ENCODE measurements at regions not wholly inside any gene's neighbourhood (a gene's known extent, or its start where the extent isn't known, plus 50 kb on each side); places are given as distances from the start of the nearest gene placed in this dataset.
"Not testable (repeated sequence)": the region's sequence is repeated elsewhere in the genome, so short reads cannot be mapped to it uniquely, and the experiment has no call there.

DNA sequence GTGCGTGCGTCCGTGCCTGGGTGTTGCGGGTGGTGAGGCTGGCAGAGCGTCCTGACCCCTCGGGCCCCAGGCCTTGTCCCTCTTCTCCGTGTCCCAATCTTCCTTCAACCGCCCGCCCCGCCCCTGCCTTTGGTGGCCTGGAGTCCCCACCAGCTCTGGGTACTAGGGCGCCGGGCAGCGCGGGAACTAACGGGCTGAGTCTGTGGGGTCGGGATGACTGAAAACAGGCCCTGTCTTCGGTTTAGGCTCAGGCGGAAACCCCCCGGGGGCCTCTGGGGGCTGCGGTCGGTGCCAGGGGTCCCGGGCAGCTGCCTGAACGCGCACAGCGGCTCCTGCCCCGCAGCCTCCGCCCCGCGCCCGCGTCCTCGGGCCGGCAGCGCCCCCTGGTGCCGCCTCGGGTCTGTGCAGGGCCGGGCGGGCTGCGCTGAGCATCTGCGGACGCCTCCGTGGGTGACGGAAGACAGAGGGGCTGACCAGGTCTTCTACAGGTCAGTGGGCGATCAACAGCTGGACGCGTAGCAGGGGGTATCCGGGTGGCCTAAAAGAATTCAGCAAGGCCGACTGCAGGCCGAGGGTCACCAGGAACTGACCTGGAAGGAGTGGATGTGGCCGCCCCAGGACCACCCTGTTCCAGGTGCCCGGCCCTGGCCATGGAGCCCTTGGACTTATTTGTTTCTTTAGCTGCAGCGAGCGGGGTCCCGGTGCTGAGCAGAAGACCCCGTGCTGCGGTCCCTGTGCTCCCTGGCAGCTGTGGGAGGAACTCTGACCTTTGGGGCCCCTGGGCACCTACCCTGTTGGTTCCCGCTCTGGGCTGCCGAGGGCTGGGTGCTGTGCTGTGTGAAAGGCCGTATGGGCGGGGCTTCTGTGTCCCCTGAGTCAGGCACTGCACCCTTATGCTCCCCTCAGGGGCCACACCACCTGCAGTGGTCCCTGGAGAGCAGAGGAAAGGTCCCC lies 130.2 kb upstream of the LPCAT1 start:
- H3F3A ChIP-seq (ENCODE audit: insufficient read depth, low read depth); POLR2A ChIA-PET (ENCODE audit: unreplicated experiment); intact Hi-C loops (cut with micrococcal nuclease; ENCODE audit: unreplicated experiment); H3K4me1 ChIP-seq (replicated peaks; ENCODE audit: insufficient read depth); H3K4me2 ChIP-seq; H3K79me2 ChIP-seq (ENCODE audit: low read depth); H2AFZ ChIP-seq; H3K4me3 ChIP-seq; H3K9me2 ChIP-seq (ENCODE audit: insufficient read depth); H3K9me3 ChIP-seq (ENCODE audit: insufficient read depth, low read depth); H3K36me3 ChIP-seq (ENCODE audit: low read depth); BruUV-seq (replicated peaks); H4K20me1 ChIP-seq (ENCODE audit: insufficient read depth); H3K27ac ChIP-seq: not testable (repeated sequence)
- peaks cover 89% of the 10 kb centered on the region for H3K27me3 ChIP-seq (ENCODE audit: insufficient read depth, low read depth)
- DNase-seq = peak; percentile 35 to 57
- CTCF ChIA-PET = interaction anchor here (1.0 kb wide), 1 partner anchor 480 kb away, joined by 3 read pairs; no protein-coding TSS in a partner anchor
- TF ChIP-seq, protein P1, sequence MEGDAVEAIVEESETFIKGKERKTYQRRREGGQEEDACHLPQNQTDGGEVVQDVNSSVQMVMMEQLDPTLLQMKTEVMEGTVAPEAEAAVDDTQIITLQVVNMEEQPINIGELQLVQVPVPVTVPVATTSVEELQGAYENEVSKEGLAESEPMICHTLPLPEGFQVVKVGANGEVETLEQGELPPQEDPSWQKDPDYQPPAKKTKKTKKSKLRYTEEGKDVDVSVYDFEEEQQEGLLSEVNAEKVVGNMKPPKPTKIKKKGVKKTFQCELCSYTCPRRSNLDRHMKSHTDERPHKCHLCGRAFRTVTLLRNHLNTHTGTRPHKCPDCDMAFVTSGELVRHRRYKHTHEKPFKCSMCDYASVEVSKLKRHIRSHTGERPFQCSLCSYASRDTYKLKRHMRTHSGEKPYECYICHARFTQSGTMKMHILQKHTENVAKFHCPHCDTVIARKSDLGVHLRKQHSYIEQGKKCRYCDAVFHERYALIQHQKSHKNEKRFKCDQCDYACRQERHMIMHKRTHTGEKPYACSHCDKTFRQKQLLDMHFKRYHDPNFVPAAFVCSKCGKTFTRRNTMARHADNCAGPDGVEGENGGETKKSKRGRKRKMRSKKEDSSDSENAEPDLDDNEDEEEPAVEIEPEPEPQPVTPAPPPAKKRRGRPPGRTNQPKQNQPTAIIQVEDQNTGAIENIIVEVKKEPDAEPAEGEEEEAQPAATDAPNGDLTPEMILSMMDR (conservative IDR thresholded peaks at IDR 0.05) = peak; percentile 60

DNA sequence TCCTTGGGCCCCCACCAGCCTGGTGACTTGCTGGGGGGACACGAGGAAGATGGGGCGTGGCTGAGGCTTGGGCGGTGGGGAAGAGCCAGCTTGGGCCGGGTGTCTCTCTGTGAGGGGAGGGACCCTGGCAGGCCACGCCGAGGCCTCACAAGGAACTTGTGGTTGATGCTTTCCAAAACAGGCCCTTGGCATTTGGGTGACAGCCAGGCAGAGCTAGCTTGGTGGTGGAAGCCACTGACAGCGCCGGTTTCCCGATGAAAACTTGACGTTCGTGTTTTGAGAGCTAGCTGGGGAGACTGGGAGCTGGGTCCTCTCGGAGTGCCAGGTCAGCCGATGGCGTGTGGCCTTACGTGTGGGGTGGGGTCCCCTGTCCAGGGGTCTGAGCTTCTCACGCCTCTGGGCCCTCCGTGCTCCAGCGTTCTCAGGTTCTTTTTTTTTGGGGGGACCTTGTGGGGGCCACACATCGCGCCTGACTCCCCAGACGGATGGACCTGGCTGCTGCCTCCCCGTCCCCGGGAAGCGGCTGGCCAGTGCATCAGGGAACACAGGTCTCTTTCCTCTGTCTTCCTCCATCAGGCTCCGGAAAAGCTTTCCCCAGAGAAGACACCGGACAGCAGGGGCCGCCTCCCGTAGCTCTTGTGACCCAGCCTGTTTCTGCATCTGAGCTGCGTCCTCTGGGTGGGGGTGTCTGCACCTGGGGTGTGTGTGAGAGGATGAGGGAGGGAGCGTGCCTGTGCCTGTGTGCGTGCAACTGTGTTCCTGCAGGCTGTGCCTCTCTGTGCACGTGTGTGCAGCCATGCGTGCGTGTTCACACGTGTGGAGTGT lies 129.3 kb upstream of the LPCAT1 start:
- Histone ChIP-seq H3K9me3 (ENCODE audit: insufficient read depth, low read depth) (no peaks in the 10 kb centered on the region), H3K4me3 (no peak overlapping the region), H3K4me2 (no peak overlapping the region), H3K79me2 (ENCODE audit: low read depth) (no peaks in the 10 kb centered on the region), H3F3A (ENCODE audit: insufficient read depth, low read depth) (no peaks in the 10 kb centered on the region), H3K4me1 (replicated peaks; ENCODE audit: insufficient read depth) (no peaks in the 10 kb centered on the region), H4K20me1 (ENCODE audit: insufficient read depth) (0 out of 2 replicates have a peak, but pooled peaks cover 4% of the 10 kb centered on the region), H3K36me3 (ENCODE audit: low read depth) (no peaks in the 10 kb centered on the region), H3K27ac (no peak overlapping the region), H3K9me2 (ENCODE audit: insufficient read depth) (no peaks in the 10 kb centered on the region), H2AFZ (no peak overlapping the region), H3K27me3 (ENCODE audit: insufficient read depth, low read depth) (peaks cover 89% of the 10 kb centered on the region)
- TF ChIP-seq EZH2 (IDR thresholded peaks at IDR 0.05; ENCODE audit: low read depth) = no peak
- TF ChIP-seq, protein P1 (conservative IDR thresholded peaks at IDR 0.05) = no peak
- no peak for DNase-seq
- ChIA-PET CTCF (interaction anchor here (0.6 to 1.0 kb wide), 3 partner anchors 10 to 479 kb away, joined by 3 to 5 read pairs (median 3); no protein-coding TSS in a partner anchor), POLR2A (ENCODE audit: unreplicated experiment) (no interaction called here)
- BruUV-seq (replicated peaks) = no TSS peak
- intact Hi-C loops (cut with micrococcal nuclease; ENCODE audit: unreplicated experiment) = no loop called here

DNA sequence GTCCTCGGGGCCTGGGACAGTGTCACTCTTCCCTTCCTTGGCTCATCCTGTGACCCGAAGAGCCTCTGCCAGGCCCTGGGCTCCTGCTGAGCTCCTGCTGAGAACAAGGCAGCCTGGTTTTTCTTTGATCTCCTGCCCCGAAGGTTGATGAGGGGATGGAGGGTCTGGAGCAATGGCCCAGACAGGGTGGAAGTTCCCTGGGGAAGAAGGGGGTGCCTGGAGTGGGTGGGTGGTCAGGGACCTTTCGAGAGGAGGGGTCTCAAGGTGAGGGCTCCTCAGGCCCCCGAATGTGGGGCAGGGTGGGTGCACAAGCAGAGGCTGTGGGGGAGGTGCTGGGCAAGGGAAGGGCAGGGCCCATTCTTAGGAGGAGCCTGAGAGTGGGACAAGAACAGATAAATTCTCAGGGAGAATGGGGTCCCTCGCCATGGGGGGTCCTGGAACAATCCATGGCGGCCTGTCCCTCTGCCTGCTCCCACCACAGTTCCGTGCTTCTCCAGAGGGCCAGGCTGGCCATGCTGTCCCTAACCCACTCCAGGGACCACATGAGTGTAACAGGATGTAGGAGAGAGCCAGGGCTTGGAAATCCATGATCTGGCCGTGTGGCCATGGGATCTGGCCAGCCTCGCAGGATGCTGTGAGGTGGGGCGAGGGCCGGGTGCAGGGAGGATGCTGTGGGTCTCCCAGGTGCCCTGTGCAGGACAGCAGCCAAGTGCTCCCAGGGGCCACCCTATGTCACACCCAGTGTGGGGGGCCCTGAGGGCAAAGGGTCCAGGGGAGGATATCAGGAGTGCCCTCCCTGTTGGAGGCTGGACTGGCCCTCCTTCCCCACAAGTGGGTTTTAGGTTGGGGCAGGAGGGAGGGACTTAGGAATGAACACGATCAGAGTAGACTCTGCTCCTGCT lies 128.5 kb upstream of the LPCAT1 start:
- Histone ChIP-seq H3K4me3 (no peak overlapping the region), H3K36me3 (ENCODE audit: low read depth) (no peaks in the 10 kb centered on the region), H3K4me1 (replicated peaks; ENCODE audit: insufficient read depth) (no peaks in the 10 kb centered on the region), H3F3A (ENCODE audit: insufficient read depth, low read depth) (no peaks in the 10 kb centered on the region), H4K20me1 (ENCODE audit: insufficient read depth) (0 out of 2 replicates have a peak, but pooled peaks cover 4% of the 10 kb centered on the region), H3K9me3 (ENCODE audit: insufficient read depth, low read depth) (no peaks in the 10 kb centered on the region), H3K9me2 (ENCODE audit: insufficient read depth) (no peaks in the 10 kb centered on the region), H3K4me2 (no peak overlapping the region), H3K79me2 (ENCODE audit: low read depth) (no peaks in the 10 kb centered on the region), H3K27ac (no peak overlapping the region), H3K27me3 (ENCODE audit: insufficient read depth, low read depth) (peaks cover 89% of the 10 kb centered on the region), H2AFZ (no peak overlapping the region)
- TF ChIP-seq EZH2 (IDR thresholded peaks at IDR 0.05; ENCODE audit: low read depth) = no peak
- TF ChIP-seq, protein P1 (conservative IDR thresholded peaks at IDR 0.05) = no peak
- ChIA-PET CTCF (interaction anchor here (0.6 kb wide), 2 partner anchors 9 to 463 kb away, joined by 3 to 5 read pairs; no protein-coding TSS in a partner anchor), POLR2A (ENCODE audit: unreplicated experiment) (no interaction called here)
- DNase-seq = no peak
- intact Hi-C loops (cut with micrococcal nuclease; ENCODE audit: unreplicated experiment) = no loop called here
- no TSS peak for BruUV-seq (replicated peaks)

All from PC-9 (cell line).